ENCODE measurements at regions not wholly inside any gene's neighbourhood (a gene's known extent, or its start where the extent isn't known, plus 50 kb on each side); places are given as distances from the start of the nearest gene placed in this dataset.

DNA sequence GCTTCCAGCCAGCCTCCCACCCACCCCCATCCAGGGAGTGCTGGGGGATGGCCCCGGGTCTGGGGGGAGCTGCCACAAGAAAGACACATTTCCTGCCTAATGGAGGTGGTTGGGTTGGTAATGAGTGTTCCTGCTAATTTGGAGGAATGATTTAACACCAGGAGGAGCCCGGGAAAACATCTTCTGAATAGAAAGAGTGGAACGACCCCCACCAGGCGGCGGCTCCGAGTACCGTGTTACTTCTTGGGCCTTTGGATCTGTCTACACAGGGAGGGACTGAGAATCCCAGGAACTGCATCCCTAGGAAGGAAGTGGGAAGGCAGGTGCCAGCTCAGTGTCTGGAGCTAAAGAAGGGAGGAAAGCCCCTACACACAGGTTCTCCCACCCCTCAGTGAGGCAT, 64.6 kb downstream of the TSPAN17 start:
- no peak for DNase-seq (ENCODE audit: low spot score)

DNA sequence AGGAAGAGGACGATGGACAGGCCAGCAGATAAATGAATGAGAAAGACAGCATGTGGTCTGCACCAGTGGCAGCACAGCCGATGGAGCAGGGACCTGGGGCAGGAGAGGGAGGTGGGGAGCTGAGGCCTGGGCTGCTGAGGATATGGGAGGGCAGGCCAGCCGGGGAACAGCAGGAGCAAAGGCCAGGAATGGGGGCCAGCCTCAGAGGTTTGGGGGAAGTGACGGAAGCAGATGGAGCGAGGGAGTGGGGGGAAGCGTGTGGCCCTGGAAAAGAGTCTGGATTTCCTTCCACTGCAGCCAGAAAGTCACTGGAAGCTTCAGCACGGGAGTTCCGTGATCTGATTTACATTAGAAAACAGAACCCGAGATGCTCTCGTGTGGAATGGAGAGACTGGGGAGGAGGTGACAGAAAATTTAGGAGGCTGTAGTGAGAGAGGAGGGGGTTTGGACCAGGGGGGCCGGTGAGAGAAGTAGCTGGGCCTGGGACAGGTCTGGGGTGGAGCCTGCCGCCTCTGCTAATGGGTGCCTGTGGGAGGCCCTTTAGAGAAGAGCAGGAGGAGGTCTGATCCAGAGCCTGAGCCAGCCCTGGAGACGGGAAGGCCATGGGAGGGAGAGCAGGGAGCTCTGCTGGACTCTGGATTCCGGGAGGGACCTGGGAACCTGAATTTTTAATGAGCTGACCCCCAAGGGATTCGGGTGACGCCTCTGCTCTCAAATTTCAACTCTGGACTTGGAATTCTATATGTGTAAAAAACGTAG, 65.4 kb downstream of the TSPAN17 start:
- no peak for DNase-seq (ENCODE audit: low spot score)

DNA sequence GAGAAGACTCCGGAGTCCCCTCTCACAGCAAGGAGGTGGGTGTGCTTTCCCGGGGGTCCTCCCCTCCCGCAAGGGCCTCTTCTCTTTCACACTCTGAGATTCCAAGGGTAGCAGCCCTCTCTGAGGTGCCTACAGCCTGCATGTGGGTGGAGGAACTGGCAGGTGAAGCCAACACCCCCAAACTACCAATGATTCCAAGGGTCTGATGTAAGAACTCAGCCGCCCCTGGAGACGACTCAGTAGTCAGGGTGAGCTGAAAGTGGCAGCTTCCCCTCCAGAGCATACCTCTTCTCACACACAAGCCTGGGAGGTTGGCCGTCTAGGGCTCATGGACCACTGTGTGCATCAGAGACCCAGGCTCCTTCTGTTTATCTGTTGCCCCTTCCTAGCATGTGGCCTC, 66.1 kb downstream of the TSPAN17 start:
- DNase-seq (ENCODE audit: low spot score): no peak

DNA sequence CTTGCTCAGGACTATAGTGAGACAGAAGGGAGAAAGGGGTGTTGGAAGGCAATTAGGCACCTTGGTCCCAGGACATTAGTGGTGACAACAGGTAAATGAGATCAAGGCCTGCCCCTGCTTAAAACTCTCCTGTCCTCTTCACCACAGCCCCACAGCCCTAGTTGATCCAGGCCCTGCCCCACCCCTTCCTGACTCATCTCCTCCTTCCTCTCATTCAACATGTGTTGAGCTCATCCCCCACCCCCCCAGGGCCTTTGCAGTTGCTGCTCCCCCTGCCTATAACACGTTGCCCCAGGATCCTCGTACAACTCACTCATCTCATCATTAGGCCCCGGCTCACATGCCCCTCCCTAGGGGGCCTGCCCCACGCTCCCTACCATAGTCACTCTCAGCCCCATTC, 66.8 kb downstream of the TSPAN17 start:
- DNase-seq (ENCODE audit: low spot score): no peak

DNA sequence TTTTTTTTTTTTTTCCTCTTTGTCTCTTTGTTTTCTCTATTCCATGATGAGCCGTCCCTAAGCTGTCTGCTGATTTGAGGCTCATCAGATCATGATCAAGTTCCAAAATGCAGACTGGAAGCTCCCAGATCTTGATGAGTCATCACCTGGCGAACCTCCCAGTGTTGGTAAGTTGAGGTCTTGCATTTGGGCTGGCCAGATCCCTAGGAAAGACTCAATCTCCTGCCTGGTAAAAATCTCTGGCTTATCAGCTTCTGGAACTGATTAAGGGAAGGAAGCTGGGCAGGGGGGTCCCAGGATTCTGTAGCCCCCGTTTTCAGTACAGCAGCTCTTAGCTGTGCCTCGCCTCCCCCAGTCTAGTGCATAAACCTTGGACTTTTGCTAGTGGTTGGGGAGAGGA, 69.0 kb downstream of the TSPAN17 start:
- peak; percentile 54 for DNase-seq (ENCODE audit: low spot score)

DNA sequence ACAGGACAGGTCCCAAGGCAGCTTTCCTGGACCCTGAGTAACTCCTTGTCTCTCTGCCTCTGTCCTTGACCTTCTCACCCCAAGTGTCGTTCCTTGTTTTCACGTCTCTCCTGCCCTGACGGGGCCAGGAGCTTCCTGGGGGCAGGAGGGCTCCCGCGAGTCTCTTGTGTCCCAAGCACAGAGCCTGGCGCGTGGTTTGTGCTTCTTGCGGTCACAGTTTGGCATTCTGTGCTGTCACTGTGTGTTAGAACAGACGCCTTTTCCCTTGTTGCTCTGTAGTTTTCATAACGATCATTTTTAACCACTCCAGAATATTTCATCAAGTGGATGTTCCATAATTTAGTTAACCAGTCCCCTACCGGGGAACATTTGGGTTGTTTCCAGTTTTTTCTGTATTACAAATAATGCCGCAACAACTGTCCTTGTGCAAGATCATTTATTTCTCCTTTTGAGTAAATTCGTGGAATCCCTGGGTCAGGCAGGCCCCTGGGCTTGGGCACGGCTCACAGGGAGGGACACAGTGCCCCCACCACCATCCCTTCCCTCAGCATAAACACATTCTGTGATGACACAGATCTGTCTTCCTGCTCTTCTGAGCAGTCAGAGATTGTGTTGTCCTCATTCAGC, 71.9 kb downstream of the TSPAN17 start:
- no peak for DNase-seq (ENCODE audit: low spot score)

DNA sequence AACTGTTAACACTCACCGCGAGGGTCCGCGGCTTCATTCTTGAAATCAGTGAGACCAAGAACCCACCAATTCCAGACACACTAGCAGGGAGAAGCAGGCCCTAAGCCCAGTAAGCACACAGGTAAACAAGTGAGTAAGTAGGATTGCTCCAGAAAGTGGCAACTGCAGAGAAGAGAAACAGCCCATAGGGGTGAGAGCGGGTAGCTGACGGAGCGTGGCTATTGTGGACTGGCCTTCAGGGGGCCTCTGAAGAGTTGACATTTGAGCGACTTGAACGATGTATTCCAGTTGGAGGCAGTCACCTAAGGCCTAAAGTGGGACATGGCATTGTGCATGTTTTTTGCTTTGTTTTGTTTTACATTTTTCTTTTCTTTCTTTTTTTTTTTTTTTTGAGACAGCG, 74.2 kb downstream of the TSPAN17 start:
- no peak for DNase-seq (ENCODE audit: low spot score)

DNA sequence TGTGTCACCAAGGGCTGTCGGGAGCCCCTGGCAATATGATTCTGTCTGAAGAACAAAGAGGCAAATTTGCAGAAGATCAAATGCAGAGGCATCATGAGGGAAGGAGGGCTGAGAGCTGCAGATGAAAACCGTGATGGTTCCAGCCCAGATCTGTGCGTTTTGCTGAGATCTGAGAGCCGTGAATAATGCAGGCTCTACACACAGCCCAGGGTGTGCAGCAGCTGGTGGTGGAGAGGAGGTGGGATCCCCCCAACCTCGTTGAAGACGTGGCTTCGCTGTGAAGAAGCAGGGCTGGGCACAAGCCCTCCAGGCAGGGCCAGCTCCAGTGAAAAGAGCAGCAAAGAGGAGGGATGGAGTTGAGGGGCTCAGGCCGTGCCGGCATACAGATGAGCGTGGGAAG, 75.5 kb downstream of the TSPAN17 start:
- no peak for DNase-seq (ENCODE audit: low spot score)

DNA sequence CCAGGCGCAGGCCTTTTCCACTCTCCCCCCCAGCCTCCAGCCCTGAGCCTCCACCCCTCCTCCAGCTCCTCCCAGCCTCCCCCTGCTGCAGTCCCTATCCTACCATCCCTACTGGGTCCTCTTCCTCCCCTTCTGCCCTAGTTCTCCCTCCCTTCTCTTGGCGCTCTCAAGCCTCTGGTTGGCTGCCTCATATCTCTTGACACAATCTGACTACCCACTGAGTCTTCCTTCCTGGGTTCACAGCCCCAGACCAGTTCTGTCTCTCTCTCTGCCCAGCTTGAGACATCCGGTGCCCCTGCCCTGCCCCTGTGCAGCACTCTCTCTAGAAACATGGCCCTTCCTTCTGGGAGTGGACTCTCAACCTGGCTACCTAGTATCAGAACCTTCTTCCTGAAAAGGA, 76.2 kb downstream of the TSPAN17 start:
- DNase-seq (ENCODE audit: low spot score): no peak

DNA sequence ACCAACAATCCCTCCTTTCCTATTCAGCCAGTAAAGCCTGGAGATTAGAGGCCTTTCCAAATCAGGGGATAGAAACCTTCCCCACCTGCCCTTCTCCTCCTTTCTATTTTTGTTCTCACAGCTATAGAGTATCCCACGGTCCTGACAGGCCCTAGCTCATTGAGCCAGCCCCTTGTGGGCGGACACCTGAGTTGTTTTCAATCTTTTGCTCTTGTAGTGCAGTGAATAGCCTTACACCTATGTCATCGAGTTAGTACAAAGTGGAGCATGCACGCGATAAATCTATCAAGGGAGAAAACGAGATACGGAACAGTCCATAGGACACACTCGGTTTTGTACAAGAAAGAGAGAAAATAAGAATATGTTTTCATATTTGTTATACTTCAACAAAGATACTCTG, 77.2 kb downstream of the TSPAN17 start:
- DNase-seq (ENCODE audit: low spot score): no peak

DNA sequence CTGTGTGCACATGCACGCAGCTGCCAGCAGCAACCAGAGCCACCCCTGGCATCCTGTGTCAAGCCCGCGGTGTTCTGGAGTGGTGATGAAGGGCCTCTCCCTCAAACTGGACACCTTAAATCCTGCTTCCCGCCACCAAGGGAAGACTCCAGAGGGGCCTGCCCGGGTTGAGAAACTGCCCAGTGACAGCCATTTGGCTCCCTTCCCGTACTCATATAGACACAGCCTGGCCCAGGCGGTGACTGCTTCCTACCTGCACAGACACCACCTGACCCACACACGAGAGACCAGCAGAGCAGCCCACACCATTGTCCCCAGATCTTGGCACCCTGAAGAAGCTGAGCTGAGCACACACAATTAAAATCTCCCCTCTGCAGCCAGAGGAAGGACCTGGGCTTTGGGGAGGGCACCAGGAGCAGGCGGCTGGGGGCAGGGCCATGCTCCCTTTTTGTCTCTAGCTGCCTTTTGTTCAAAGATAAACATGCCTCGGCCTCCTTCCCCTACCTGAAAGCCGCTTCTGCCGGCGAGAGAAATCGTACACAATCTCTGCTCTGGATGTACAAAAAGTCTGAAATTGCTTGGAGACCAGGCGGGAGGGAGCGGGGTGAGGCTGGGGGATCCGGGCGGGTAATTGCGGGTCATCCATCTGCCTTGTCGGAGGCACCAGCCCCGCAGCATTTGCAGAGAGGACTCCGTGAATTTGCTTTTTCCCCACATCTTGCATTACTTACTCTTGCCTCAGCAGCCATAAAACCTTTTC, 78.4 kb downstream of the TSPAN17 start:
- no peak for DNase-seq (ENCODE audit: low spot score)

DNA sequence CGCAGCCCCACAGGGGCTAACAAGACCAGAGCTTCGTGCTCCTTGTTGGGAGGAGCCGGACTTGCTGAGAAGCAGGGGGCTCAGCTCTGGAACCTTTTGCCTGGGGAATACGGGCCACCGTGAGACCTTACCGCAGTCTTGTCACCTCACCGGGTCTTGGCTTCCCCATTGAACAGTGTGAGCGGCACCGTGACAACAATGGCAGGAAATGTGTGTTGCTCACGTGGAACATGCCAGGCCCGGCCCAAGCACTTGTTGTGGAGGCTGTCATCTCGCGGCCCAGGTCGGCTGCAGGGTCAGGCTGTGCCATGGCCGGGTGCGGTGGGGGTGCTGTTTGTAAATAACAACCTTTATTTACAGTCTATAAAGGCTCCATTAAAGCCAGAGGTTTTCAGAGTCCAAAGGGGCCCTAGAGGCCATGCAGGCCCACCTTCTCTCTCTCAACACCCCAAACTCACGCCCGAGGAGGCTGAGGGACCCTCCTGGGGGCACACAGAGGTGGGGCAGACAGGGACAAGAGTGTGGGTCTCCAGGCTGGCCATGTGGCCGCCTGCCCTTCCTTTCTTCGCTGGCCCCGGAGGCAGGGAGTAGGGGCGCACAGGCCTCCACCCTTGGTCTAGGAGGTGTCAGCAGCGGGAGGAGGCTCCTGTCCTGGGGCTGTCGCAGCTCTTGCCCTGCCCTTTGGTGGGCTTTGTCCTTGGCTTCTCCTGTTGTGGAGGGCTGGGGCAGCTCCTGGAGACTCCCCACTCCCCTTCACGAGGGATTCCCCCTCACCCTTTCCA, 79.7 kb downstream of the TSPAN17 start:
- DNase-seq (ENCODE audit: low spot score): no peak

DNA sequence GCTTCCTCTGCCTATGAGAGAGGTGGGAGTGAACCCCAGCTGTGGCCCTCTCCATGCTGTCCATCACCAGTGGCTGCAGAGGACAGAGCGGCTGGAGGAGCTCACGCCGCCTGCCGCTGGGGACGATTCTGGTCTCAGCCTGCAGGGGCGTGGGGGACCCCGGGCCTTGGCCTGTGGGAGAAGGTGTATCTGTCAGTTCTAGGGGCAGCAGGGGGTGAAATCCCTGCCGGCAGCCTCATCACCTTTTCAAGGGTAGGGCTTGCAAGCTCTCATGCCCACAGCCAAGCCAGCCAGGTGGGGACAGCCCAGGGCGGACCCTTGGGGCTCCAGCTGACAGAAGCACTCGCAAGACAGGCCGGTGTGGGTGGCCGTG, 80.2 kb downstream of the TSPAN17 start:
- no peak for DNase-seq (ENCODE audit: low spot score)

DNA sequence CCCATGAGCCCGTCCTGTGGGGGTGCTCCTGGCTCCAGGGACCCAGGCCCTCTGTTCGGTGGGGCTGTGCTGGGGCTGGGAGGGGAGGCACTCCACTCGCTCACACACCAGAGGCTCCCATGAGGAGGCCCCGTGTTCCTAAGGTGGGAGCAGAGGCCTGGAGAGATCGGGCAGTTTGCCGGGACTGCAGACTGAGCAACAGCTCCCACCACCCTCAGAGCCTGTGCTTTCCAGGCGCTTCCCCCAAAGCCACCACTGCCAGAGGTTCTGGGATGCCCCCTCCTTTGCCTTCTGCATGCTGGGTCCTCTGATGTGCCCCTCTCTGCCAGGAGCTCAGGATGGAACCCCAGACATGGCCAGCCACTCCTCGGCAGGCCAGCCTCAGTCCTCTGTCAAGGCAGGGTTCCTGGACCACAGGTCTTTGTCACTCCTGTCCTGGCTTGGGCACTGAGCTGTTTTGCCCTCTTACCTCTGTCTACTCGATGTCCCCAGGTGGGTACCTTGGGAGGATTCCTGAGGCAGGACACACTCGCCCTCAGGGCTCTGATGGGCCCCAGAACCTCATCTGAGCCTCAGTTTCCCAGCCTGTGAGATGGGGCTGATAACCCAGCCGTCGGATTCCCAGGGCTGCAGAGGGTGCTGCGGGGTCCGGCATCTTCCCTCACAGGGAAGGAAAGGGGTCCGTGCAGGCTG, 80.8 kb downstream of the TSPAN17 start:
- DNase-seq (ENCODE audit: low spot score): no peak

DNA sequence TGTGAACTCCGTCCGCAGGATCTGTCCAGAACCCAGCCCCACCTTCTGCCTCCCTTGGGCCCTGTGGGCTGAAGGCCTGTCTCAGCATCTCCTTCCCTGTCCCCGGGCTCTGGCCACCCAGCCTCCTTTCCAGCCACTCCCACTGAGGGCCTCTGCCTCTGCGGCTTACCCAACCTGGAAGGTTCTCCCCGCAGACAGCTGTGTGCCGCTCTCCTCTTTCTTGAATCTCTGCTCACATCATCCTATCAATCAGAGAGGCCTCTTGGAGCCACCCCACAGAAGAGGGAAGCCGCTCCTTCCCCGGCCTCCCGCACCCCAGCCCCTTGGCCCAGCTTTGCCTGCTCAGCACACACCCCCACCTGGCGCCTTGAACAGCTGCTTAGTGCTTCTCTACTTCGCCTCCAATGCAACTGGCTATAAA, 81.5 kb upstream of the UNC5A start:
- no peak for DNase-seq (ENCODE audit: low spot score)

DNA sequence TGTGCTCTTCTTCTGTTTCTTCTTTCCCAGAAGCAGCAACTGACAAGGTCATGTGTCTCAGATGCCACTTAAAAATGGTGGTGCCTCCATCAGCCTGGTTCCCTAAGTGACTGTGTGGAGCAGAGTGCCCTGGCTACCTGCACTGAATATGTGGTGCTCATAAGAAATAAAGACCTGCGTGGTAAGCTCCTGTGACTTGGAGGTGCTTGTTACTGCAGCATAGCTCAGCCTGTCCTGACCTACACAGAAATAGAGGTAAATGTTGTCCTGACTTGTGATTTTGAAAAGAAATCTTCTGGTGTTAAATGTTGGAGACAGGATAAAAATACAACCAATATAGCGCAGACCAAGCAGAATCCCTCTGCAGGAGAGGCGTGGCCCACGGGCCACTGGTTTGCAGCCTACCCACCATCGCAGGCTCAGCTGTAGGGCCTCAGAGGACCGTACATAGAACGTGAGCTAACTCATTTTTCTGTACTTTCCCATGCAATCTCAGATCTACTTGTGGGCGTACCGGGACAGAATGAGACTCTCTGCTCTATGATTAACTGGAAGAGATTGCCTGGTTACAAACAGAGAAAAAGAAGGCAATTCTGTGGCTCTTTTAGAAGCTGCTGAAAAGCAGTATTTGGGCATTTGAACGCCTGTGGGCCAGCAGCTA, 79.4 kb upstream of the UNC5A start:
- peak; percentile 40 for DNase-seq (ENCODE audit: low spot score)

DNA sequence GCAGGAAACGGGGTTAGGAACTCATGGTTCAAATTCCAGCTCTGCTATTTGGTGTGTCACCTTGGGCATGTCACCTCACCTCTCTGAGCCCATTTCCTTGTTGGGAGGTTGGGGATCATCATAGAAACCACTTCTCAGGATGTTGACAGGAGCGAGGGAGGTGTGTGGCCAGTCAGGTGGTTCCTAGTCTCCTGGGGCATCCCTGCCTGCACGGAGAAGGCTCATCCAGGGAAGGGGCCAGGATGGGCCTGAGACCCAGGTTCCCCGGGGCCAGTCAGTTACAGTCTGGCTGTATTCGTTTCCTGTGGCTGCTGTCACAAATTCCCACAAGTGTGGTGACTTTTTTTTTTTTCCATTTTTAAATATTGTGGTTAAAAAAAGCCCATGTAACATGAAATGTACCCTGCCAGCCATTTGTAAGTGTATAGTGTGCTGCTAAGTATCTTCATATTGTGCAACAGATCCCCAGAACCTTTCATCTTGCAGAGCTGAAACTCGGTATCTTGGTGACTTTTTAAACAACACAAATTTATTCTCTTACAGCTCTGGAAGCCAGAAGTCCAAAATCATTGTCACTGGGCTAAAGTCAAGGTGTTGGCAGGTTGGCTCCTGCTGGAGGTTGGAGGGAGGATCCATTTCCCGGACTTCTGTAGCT, 78.7 kb upstream of the UNC5A start:
- no peak for DNase-seq (ENCODE audit: low spot score)

DNA sequence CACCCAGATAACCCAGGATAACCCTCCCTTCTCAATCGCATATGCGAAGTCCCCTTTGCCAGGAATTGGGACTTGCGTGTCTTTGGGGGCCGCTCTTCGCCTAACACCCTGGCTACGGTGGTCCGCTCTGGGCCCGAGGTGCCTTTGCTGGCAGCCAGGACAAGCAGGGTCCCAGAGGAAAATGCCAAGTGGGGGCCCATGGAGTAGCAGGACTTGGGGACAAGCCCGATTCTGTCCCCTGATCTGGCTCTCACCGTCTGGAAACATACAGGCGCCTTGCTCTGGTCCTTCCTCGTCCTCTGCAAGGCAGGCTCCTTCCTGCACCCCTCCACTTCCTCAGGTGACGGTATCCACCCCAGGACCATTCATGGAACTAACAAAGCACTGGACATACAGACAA, 78.1 kb upstream of the UNC5A start:
- DNase-seq (ENCODE audit: low spot score): no peak

DNA sequence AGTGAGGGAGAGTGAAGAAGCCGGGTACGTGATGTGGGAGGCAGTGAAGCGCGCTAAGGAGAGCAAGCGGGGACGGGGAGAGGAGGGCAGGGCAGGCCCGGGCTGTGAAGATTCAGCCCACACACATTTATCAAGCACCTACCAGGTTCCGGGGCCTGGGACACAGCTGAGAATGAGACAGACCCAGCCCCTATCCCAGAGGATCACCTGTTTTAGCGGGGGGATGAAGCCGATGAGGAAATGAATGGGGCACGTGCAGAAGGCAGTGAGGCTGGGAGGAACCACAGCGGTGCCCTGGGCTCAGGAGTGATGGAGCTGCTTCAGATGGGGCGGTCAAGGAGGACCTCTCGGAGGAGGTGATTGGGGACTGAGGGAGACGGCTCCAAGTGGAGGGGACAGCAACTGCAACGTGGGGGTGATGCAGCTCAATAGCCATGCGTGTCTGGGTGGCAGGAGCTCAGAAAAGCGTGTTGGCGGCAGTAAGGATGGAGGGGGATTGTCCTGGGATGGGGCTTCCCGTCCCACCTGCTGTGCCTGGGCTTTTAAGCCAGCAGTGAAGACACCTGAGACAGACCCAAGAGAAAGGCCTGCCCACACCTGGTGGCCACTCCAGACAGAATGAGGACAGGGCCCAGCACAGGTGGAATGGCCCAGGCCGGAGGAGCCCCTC, 77.5 kb upstream of the UNC5A start:
- no peak for DNase-seq (ENCODE audit: low spot score)

Data from Ammon's horn (tissue), 1 donor.